ENCODE measurements at regions not wholly inside any gene's neighbourhood (a gene's known extent, or its start where the extent isn't known, plus 50 kb on each side); places are given as distances from the start of the nearest gene placed in this dataset.

GRCh38 chr5:168157141-168157540, 134.3 kb upstream of the WWC1 start:
- no peak overlapping the region for H3K4me3 ChIP-seq (ENCODE audit: low read length)
- TF ChIP-seq ZNF274 (IDR thresholded peaks at IDR 0.05; ENCODE audit: low read depth, low read length), result no peak

GRCh38 chr5:168159425-168159824, 132.0 kb upstream of the WWC1 start:
- no peak for TF ChIP-seq ZNF274 (IDR thresholded peaks at IDR 0.05; ENCODE audit: low read depth, low read length)
- H3K4me3 ChIP-seq (ENCODE audit: low read length), result no peak overlapping the region

GRCh38 chr5:168162464-168162863, 129.0 kb upstream of the WWC1 start:
- no peak for TF ChIP-seq ZNF274 (IDR thresholded peaks at IDR 0.05; ENCODE audit: low read depth, low read length)
- no peak overlapping the region for H3K4me3 ChIP-seq (ENCODE audit: low read length)

- H3K4me3 ChIP-seq (ENCODE audit: low read length), result no peak overlapping the region
- TF ChIP-seq ZNF274 (IDR thresholded peaks at IDR 0.05; ENCODE audit: low read depth, low read length), result no peak
Observed at GRCh38 chr5:168163966-168164365, 127.5 kb upstream of the WWC1 start.

GRCh38 chr5:168165221-168165914, 126.1 kb upstream of the WWC1 start:
- H3K4me3 ChIP-seq (ENCODE audit: low read length), result no peak overlapping the region
- no peak for TF ChIP-seq ZNF274 (IDR thresholded peaks at IDR 0.05; ENCODE audit: low read depth, low read length)

GRCh38 chr5:168165977-168166376, 125.5 kb upstream of the WWC1 start:
- no peak for TF ChIP-seq ZNF274 (IDR thresholded peaks at IDR 0.05; ENCODE audit: low read depth, low read length)

GRCh38 chr5:168167338-168167737, 124.1 kb upstream of the WWC1 start:
- TF ChIP-seq ZNF274 (IDR thresholded peaks at IDR 0.05; ENCODE audit: low read depth, low read length), result no peak
- no peak overlapping the region for H3K4me3 ChIP-seq (ENCODE audit: low read length)

More at GRCh38 chr5:168165977-168166376, 125.5 kb upstream of the WWC1 start:
- H3K4me3 ChIP-seq (ENCODE audit: low read length), result no peak overlapping the region

- TF ChIP-seq ZNF274 (IDR thresholded peaks at IDR 0.05; ENCODE audit: low read depth, low read length), result no peak
- H3K4me3 ChIP-seq (ENCODE audit: low read length), result no peak overlapping the region
Observed at GRCh38 chr5:168168978-168169698, 122.3 kb upstream of the WWC1 start.

- H3K4me3 ChIP-seq (ENCODE audit: low read length), result no peak overlapping the region
- TF ChIP-seq ZNF274 (IDR thresholded peaks at IDR 0.05; ENCODE audit: low read depth, low read length), result no peak
Observed at GRCh38 chr5:168169791-168170190, 121.7 kb upstream of the WWC1 start.

- TF ChIP-seq ZNF274 (IDR thresholded peaks at IDR 0.05; ENCODE audit: low read depth, low read length), result no peak
- H3K4me3 ChIP-seq (ENCODE audit: low read length), result no peak overlapping the region
Observed at GRCh38 chr5:168171901-168172759, 119.3 kb upstream of the WWC1 start.

- H3K4me3 ChIP-seq (ENCODE audit: low read length), result no peak overlapping the region
- no peak for TF ChIP-seq ZNF274 (IDR thresholded peaks at IDR 0.05; ENCODE audit: low read depth, low read length)
Observed at GRCh38 chr5:168172760-168173223, 118.7 kb upstream of the WWC1 start.

- H3K4me3 ChIP-seq (ENCODE audit: low read length), result no peak overlapping the region
- TF ChIP-seq ZNF274 (IDR thresholded peaks at IDR 0.05; ENCODE audit: low read depth, low read length), result no peak
Observed at GRCh38 chr5:168174376-168174775, 117.1 kb upstream of the WWC1 start.

GRCh38 chr5:168176251-168176650, 115.2 kb upstream of the WWC1 start:
- TF ChIP-seq ZNF274 (IDR thresholded peaks at IDR 0.05; ENCODE audit: low read depth, low read length), result no peak

GRCh38 chr5:168176941-168177340, 114.5 kb upstream of the WWC1 start:
- no peak overlapping the region for H3K4me3 ChIP-seq (ENCODE audit: low read length)
- TF ChIP-seq ZNF274 (IDR thresholded peaks at IDR 0.05; ENCODE audit: low read depth, low read length), result no peak

More at GRCh38 chr5:168176251-168176650, 115.2 kb upstream of the WWC1 start:
- H3K4me3 ChIP-seq (ENCODE audit: low read length), result no peak overlapping the region
